Mucosa of descending colon (tissue), 3 donors: ENCODE measurements at regions not wholly inside any gene's neighbourhood (a gene's known extent, or its start where the extent isn't known, plus 50 kb on each side); places are given as distances from the start of the nearest gene placed in this dataset.

Experiments
- ATAC-seq: fragments of 200-7000 bp; cut with Tn5 transposase; one replicate; pipeline ENCODE4 v1.9.1; 2020; ENCODE audit warnings: mild to moderate bottlenecking, moderate library complexity
- DNase-seq, 3 donors: peaks; one replicate each; pipeline ENCODE4 v3.0.0-alpha.2; 2020
- H3K36me3 ChIP-seq: fragments of 200-600 bp; one replicate; pipeline ENCODE4 v1.8.0; 2021; ENCODE audit warnings: low read depth, mild to moderate bottlenecking
- H3K4me1 ChIP-seq: fragments of 200-600 bp; one replicate; pipeline ENCODE4 v1.8.0; 2021; ENCODE audit warnings: low read depth, mild to moderate bottlenecking
- H3K4me3 ChIP-seq: fragments of 200-600 bp; one replicate; pipeline ENCODE4 v1.8.0; 2021; ENCODE audit warnings: mild to moderate bottlenecking
- H3K9me3 ChIP-seq: fragments of 200-600 bp; one replicate; pipeline ENCODE4 v1.8.0; 2021; ENCODE audit warnings: mild to moderate bottlenecking
- intact Hi-C, 2 donors: fragments of 100-400 bp; cut with DNase I in 1 of 2; cut with micrococcal nuclease in 1 of 2; formaldehyde crosslinking; loops; one replicate each; pipeline versions ENCODE4 v1.11.0 to v1.11.1; 2022; cut with DNase I, micrococcal nuclease
- TF ChIP-seq, protein P1 (sequence below): fragments of 200-600 bp; IDR thresholded peaks from one replicate; pipeline ENCODE4 v1.8.0; 2022; ENCODE audit warnings: antibody characterized with exemption, mild to moderate bottlenecking
- donor health status: DM: no; HTN: no; CAD: no; lungs with moderate emphysema.
- donor health status: DM: no; HTN: no; CAD: no.
- donor health status: DM: no; HTN: yes; CAD: no.

DNA sequence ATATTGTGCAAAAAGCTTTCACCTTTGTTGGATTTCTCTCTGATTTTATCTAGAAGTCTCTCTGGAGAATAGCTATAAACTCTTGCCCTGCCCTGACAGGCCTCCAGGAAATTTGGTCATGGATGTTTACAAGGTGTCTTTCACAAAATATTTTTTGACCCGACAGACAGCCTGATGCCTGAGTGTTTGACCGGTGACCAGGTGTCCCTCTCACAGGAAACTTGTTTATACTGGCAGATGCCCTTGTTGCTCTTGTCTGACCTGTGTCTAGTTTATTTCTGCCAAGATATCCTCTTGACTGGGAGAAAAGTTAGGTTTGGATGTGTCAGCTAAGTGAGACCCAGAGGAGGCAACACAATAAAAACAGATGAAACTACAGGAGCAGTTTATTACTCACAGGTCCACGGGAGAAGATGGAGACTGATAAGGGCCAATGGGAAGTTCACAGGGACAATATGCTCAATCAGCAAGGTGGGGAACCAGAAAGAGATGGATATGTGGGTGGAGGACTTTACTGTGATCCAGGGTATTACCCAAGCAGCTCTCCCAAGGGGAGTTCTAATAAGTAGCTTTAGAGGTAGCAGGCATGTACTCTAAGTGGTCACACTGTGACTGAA lies 243.3 kb downstream of the ARAP2 start:
- TF ChIP-seq, protein P1, sequence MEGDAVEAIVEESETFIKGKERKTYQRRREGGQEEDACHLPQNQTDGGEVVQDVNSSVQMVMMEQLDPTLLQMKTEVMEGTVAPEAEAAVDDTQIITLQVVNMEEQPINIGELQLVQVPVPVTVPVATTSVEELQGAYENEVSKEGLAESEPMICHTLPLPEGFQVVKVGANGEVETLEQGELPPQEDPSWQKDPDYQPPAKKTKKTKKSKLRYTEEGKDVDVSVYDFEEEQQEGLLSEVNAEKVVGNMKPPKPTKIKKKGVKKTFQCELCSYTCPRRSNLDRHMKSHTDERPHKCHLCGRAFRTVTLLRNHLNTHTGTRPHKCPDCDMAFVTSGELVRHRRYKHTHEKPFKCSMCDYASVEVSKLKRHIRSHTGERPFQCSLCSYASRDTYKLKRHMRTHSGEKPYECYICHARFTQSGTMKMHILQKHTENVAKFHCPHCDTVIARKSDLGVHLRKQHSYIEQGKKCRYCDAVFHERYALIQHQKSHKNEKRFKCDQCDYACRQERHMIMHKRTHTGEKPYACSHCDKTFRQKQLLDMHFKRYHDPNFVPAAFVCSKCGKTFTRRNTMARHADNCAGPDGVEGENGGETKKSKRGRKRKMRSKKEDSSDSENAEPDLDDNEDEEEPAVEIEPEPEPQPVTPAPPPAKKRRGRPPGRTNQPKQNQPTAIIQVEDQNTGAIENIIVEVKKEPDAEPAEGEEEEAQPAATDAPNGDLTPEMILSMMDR: no peak
- ATAC-seq (no peak), DNase-seq (no peak)
- Histone ChIP-seq H3K9me3 (no peaks in the 10 kb centered on the region), H3K4me3 (no peak overlapping the region), H3K36me3 (no peaks in the 10 kb centered on the region), H3K4me1 (no peaks in the 10 kb centered on the region)
- intact Hi-C loops: no loop called here

DNA sequence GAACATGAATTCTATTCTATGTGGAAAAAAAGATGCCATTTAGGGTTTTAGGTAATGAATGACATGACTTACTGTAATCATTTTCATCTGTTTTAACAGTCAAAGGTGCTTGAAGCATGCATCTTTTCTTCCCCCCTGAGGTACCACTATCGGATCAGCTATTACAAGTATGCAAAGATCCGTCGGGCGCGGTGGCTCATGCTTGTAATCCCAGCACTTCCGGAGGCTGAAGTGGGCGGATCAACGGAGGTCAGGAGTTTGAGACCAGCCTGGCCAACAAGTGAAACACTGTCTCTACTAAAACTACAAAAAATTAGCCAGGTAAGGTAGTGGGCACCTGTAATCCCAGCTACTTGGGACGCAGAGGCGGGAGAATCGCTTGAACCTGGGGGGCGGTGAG lies 241.3 kb downstream of the ARAP2 start:
- Histone ChIP-seq H3K9me3 (no peaks in the 10 kb centered on the region), H3K4me1 (no peaks in the 10 kb centered on the region), H3K36me3 (no peaks in the 10 kb centered on the region), H3K4me3 (no peak overlapping the region)
- DNase-seq (no peak), ATAC-seq (no peak)
- intact Hi-C loops: no loop called here
- TF ChIP-seq, protein P1: no peak

DNA sequence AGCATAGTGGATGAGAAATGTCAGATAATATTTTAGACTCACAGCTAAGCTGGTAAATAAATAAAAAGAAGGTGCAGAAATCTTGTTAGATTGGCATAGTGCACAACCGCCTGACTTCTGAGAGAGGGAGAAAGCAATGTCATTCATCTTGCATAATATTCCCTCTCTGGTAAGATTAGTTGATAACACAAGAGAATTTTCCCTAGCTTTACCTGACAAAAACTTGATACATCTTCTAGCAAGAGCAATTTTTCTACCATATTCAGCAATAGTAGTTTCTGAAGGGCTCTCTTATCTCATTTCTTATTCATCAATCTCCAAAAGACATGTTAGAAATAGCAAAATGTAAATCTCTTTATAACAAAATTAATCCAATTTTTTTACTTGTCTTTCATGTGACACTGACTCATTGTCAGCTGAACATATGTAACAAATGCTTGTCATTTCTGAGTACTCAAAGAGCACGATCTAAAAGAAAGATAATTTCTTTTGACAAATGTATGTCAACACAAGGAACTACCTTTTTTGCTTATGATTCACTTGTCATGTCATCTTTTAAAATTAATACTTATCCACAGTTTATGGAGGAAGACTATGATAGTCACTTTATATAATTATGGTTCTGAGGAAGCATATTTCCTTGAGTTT lies 240.0 kb downstream of the ARAP2 start:
- Histone ChIP-seq H3K36me3 (no peaks in the 10 kb centered on the region), H3K4me3 (no peak overlapping the region), H3K9me3 (no peaks in the 10 kb centered on the region), H3K4me1 (no peaks in the 10 kb centered on the region)
- no peak for ATAC-seq
- DNase-seq: no peak
- TF ChIP-seq, protein P1: no peak
- intact Hi-C loops: no loop called here

DNA sequence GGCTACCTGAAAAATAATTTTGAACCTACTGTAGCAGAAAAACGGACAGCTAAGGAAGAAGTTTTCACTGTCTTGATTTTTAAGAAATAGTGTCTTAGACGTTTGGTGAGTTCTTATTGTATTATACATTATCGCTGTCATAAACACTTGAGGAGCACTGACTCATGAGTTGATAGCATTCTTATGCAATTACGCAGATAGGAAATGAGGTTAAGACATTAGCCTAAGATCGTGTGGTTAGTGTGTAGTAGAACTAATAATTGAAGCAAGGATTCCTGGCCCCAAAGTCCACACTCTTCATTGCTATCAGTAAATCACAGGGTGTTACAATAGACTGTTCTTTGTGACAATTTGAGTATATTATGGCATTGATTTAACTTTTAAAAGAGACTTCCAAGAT lies 238.1 kb downstream of the ARAP2 start:
- no peak overlapping the region for H3K4me3 ChIP-seq
- DNase-seq (no peak), ATAC-seq (no peak)
- TF ChIP-seq, protein P1: no peak
- no peaks in the 10 kb centered on the region for H3K4me1 ChIP-seq
- intact Hi-C loops: no loop called here
- H3K9me3 ChIP-seq: no peaks in the 10 kb centered on the region
- no peaks in the 10 kb centered on the region for H3K36me3 ChIP-seq

DNA sequence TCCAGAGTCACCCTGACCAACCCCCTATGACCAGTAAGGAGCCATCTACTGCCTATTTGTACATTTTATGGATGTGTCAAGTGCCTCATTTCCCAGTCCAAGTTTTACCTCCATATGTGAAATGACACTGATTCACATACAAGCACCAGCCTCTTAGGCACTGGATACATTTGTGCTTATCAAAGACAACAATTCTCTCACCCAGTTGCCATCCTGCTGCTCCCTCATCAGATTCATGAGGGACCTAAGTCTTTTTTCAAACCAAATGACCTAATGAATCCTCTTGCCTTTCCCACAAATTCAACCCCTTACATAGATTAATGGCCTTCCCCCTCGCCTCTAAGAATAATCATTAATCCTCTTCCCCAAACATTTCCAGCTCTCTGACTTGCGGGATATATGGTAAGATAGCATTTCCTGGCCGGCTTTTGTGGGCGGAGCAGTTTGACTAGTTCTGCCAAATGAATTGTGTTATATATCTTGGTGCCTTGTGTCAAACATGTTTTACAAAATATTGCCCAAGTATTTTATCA lies 233.9 kb downstream of the ARAP2 start:
- no peaks in the 10 kb centered on the region for H3K36me3 ChIP-seq
- H3K4me1 ChIP-seq: no peaks in the 10 kb centered on the region
- no peaks in the 10 kb centered on the region for H3K9me3 ChIP-seq
- no peak overlapping the region for H3K4me3 ChIP-seq
- ATAC-seq: no peak
- no peak for DNase-seq
- intact Hi-C loops: no loop called here
- TF ChIP-seq, protein P1: no peak
